Activated CD8-positive, alpha-beta memory T cell treated with anti-CD3 and anti-CD28 coated beads, Interleukin-2, amount 50 U/mL, for 48 hours (primary cell): ENCODE measurements at regions not wholly inside any gene's neighbourhood (a gene's known extent, or its start where the extent isn't known, plus 50 kb on each side); places are given as distances from the start of the nearest gene placed in this dataset.

Source experiments
- DNase-seq: peaks from one replicate; pipeline ENCODE4 v3.0.0-alpha.2; 2020

DNA sequence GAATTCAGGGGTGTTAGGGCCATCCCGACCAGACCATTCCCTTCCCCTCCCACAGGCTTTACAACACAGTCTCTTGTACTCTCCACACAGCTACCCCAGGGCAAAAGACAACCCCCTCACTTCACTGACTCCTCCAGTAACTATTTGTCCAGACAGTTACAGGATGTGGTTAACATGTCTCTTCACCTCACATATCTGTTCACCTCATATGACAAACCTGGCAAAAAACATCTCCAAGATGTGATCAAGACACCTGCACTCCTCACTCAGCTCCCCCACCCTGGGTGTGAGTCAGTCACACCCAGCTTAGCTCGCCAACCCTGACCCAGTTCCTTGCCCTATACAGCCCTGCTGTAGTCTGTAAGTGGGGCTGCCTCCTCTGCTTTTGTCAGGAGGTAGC is 490.5 kb upstream of the CHRM3 start:
- no peak for DNase-seq

DNA sequence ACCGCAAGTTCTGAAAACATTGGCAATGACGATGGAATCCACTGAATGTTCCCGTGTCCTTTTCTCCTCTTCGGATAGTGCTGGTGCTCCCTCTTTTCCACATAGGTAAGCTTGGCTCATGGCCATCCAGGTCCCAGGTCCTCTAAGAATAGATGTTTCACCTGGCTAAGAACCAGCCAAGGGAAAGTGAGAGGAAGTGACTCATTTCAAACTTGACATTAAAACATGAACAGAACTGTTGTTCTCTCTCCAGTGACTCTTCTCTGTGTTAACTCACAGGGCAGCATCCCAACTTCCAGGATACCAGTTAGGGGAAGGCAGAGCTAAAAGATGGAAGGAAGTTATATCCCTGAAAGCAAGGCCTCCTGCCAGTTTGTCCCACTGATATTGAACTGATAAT is 493.8 kb upstream of the CHRM3 start:
- DNase-seq: no peak

DNA sequence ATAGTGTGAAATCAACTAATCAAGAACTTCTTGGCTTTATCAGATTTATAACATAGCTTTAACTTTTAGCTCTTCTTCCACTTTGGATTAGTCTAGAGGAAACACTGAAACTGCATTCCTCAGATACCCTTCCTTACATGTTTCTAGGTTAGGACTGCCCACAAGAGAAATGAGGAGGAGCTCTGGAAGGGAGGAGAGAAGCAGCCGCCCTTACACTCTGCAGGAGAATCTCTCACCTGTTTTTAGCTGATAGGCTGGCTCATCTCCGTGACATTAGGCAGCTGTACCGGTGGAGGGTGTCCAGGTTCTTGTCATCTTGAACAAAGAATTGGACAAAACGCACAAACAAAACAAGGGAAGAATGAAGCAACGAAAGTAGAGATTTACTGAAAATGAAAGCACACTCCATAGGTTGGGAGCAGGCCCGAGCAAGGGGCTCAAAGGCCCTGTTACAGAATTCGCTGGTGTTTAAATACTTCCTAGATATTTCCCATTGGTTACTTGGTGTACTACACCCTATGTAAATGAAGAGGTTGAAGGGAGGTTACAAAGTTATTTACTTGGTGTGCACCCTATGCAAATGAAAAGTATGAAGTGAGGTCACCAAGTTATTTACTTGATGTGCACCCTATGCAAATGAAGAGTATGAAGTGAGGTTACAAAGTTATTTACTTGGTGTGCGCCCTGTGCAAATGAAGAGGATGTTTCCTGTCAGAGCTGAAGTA is 524.9 kb upstream of the CHRM3 start:
- no peak for DNase-seq

DNA sequence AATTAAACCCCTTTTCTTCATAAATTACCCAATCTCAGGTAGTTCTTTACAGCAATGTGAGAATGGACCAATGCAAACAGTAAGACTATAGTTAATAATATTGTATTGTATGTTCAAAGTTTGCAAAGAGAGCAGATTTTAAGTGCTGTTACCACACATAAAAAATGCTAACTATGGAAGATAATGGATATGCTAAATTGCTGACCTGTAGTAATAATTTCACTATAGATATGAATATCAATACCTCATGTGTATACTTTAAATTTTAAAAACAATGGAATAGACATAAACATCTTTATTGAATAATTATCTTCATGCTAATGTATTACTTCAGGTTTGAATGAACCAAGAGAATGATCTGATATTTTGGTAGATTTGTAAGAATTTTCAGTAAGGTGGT is 552.4 kb upstream of the CHRM3 start:
- DNase-seq: no peak

DNA sequence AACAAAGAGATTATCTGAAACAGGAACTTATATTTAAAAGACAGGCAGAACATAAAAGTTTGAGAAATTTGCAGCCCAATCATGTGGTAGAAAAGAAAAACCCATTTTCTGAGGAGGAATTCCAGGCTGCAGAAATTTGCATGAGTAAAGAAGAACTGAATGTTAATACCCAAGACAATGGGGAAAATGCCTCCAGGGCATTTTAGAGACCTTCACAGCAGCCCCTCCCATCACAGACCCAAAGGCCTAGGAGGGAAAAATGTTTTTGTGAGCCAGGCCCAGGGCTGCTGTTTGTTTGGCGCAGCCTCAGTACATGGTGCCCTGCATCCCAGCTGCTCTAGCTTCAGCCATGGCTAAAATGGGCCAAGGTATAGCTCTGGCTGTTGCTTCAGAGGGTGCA is 554.3 kb upstream of the CHRM3 start:
- no peak for DNase-seq

DNA sequence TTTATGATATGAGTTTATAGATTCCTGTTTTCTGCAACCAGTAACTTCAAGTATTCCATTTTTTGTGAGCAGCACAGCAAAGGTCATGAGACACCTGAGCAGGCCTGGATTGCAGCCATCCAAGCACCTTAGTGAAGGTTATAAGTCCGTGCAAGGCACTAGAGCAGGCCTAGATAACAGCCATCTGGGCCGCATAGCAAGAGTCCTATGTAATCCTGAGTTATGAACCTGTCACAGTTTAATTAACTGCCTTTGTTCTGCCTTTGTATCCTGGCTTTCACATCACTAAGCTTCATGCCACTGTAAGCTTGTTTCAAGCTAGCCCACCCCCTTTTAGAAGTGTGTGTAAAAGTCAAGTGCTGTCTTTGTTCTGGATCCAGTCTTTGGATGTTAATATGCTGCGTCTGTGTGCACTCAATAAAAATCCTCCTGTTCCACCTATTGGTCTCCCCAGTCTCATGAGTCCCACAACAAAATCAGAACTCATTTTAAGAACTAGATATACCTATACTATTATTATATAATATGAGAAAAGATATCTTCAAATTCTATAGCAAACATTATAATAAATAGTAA is 556.2 kb upstream of the CHRM3 start:
- no peak for DNase-seq

DNA sequence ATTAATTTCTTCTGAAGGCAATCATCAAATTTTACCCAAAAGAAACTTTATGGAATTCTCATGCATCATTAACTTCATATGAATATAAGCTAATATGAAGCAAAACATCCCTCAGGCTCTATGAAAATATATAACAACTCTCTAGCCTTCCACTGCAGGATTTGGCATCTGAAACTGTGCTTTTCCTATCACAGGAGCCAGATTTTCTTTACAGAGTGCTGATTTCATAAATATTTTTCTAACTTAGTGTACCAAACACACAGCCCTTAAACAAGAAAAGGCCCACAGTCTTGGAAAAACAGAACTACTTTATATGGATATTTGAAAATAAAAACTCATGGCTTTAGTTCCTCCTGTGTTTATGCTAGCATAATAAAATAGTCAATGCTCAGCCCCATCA is 559.5 kb upstream of the CHRM3 start:
- no peak for DNase-seq

DNA sequence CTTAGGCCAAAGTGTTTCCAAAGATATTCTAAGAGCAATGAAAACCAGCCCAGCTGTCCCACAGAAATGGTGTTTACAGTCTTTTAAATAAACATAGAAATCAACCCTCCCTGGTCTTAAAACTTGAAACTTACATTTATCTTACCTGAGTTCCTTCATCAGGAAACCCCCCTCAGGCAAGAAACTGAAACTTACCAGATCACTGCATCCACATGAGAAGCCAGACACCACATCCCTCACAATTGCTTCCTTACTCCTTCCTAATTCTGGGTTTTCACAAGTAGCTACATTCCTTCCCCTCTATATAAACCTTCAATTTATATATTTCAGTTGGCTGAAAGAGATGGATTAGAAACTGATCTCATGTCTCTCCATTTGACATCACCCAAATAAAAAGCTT is 563.0 kb upstream of the CHRM3 start:
- DNase-seq: no peak

DNA sequence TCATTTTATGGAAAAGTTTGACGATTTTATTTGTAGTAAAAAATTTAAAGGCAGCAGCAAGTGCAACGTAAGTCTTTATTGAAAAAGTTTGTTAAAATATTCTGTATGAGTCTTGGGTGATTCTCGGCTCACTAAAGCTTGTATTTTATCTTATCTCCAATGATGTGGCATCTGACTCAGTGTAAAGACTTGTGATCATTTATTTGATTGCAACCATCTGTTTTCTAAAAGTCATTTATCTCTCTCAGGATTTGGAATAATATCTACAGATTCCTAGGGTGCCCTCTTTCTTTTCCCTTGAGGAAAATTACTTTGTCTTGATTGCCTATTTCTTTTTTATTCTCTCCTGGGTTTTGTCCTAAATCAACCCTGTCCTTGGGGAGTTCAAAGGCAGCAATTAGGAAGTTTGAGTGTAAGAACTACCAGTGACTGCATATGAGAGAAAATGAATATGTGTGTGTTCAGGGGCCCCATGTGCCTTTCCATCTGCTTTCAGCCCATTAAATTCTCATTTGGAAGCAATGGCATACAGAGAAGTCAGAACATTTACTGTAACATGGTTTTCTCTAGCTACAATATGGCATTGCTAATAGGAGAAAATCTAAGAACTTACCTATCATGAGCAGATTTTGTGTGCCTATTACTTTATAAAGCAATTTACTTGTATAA is 575.0 kb upstream of the CHRM3 start:
- no peak for DNase-seq

DNA sequence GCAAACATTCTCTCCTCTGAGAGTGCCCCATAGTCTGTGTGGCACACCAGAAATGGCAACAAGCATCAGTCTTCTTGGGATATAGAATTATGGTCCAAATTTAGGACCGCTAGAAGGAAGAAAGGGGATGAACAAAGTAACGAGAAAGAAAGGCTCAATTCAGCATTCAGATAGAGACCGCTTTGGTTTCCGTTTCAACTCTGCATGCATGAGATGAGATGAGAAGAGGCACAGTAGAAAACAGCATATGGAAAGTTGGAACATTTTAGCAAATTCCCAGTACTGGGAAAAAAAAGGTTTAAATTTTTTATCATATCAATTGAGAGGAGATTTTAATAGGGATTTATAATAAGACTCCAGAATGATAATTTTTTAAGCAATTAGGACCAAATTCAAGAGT is 595.5 kb upstream of the CHRM3 start:
- no peak for DNase-seq

DNA sequence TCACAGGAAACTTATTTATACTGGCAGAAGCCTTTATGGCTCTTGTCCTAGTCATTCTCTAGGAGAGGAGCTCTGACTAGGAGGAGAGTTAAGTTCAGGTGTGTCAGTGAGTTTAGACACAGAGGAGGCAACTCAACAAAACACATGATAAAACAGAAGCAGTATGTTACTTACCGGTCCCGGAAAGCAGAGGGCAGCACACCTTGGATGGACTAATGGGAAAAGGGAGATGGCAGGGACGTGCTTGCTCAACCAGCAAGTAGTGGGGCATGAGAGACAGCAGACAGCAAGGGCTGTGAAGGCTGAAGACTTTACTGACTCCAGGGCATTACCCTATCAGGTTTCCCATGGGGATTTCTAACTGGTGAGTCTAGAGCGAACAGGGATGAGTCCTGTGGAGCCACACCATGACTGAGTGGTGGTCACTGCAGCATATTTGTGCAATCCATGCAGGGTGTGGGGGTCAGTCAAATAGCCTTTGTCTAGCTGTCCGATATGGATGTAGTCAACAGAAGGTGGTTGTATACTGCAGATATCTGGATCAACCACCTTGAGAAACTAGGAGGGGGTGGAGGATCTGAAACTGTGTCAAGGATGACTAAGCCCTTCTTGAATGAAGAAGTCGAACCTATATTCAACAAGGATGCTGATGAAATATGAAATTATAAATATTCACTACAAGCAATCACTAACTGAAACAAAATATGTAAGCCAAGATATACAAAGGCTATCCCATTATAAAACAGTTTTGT is 596.3 kb upstream of the CHRM3 start:
- DNase-seq: no peak

DNA sequence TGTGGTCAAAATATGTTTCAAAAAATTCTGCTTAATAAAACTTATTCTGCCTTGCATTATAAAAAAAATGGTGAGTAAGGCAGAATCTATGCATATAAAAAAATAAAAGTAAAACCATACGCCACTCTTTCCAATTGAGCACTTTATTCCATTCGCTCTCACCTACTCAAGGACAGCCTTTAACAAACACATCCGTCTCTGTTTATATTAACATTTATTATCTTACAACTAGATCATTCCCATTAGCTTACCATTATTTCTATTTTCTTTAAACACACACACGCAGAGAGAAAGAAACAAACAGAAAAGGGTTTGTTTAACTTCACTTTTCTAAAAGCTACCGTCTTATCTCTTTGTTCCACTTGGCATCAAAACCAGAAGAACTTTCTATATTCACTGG is 598.9 kb upstream of the CHRM3 start:
- DNase-seq: no peak

DNA sequence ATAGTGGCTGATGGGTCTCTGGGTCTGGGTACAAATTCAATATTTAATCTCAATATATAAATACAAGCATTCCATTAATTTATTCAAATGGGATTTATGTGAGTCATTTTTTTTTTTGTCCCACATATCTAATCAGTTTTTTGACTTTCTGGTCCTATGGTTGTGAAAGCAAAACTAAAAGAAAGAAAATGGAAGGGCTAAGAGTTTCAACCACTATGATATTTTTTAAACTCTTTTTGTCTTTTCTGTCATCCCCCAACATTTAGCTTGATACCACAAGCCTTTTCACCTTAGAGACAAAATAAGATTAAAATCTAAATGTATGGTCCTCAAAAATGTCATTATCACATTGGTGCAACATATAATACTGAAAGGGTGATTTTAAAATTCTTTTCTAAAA is 602.7 kb upstream of the CHRM3 start:
- no peak for DNase-seq

DNA sequence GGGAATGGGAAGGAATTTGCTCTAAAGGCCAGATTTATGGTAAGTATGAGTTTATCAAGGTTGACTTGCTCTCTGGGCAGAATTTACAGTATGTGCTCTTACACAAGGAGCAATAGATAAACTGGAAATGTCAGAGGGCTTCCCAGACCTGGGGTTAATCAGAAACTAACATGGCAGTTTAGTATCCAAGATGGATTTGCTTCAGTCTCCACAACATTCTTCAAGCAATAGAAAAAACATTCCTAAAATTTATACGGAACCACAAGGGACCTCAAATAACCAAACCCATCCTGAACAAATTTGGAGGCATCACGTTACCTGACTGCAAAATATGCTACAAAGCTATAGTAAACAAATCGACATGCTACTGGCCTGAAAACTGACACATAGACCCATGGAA is 606.7 kb upstream of the CHRM3 start:
- no peak for DNase-seq

DNA sequence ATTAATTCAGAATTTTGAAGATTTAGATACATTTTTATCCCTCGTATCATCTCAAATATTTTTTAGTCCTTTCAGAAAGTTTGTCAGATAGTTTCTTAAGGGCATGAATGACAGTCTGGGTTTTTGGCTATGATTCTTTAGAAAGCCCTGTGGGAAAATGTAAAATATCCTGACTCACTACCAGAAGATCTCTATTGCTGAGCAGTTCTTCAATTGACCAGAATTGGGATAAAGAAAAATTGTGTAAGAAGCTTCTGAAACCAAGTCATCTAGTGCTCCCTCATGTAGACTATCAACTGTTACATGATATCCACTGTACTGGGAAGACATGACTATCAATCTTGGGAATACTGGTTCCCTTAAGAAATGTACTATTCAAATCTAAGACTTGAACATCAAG is 608.3 kb upstream of the CHRM3 start:
- DNase-seq: no peak

DNA sequence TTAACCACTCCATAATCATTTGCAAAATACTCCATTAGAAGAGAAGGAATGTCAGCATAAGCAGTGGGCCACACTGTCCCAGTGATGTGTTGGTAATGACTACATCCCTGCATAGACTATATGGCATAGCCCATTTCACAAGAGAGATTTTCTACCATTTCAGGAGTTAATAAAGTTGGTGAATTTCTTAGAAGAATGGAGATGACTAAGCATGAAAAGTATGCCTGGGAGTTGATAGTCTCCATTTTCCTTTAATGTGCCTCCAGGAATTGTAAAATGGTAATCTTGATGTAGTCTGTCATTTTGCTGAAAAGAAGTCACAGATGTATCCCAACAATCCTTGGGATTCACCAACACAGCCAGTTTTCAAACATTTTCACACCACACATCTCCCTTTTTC is 608.8 kb upstream of the CHRM3 start:
- DNase-seq: no peak

DNA sequence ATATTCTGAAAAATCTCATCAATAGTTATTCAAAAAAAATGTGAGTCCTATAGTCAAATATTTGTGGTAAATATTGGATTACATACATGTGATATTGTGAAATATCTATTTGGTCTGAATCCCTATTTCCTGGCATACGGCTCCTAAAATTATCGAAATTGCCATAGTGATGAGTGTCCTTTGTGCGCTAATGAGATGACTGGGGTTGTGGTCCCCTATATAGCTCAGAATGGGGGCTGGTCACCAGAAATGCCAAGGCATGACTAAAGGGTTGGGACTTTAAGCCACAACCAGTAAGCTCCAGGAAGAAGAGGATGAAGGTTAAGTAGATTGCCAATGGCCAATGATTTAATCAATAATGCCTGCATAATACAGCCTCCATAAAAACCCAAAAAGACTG is 610.2 kb upstream of the CHRM3 start:
- DNase-seq: no peak

DNA sequence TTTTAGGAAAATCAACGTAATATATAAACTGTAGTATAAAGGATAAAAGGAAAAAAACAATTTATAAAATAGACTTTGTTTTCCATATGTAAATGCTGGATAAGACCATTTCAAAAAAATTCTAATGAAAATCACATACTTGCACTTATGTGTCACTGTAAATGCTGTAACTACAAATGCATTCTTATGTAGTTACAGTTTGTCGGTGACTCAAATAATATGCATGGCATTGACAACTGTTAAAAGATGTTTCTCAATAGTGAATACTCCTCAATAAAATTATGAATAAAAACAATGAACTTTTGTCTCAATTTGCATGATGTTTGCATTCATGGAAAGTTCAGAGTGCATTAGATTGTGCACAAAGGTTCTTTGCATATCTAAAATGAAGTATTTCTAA is 614.0 kb upstream of the CHRM3 start:
- no peak for DNase-seq

DNA sequence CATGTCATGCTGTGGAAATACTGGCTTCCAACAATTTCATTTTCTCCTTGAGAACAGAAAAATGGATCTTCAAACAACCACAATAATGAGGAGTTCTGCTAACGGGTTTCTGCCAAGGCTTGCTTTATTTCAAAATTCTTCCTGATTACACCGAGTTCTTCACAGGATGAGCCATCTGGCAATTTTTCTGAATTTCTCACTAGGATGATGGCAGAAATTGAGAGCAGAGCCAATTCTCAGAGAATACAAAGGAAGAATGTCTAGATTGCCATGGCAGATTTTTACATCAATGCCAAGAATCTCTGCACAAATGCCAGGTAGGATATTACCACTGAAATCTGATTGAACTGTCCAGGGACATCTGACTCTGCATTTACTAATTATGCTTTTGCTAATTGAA is 619.0 kb upstream of the CHRM3 start:
- DNase-seq: no peak

DNA sequence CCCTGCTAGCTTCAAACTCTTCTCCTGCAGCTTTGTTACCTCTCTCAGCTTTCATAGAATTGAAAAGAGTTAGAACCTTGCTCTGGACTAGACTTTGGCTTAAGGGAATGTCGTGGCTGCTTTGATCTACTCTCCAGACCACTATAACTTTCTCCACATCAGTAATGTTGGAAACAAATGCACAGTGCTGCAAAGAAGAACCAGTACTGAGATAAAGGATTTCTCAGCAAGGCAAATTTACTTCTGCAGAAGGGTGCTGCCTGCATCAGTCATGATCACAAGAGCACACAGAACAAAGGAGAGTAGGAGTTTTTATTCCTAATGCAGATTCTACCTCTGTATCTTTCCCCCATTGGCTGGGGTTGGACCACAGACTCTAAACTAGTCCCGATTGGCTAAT is 621.6 kb upstream of the CHRM3 start:
- no peak for DNase-seq

DNA sequence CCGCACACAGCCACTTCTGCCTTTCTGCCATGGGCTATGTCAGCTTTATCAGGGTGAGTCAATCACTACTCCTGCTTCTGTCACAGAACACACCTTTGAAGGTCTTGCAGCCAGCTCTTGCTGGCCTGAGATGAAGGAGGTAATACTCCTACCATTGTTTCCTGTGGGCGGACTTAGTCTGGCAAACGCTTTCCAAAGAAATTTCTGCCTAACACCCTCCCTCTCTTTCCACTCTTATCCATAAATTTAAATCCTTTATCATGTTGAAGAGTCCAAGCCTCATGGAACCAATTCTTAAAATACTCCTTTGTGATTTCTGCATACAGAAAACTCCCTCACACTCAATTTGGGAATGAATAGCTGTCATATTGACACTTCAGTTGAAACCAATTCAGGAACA is 633.1 kb upstream of the CHRM3 start:
- DNase-seq: no peak

DNA sequence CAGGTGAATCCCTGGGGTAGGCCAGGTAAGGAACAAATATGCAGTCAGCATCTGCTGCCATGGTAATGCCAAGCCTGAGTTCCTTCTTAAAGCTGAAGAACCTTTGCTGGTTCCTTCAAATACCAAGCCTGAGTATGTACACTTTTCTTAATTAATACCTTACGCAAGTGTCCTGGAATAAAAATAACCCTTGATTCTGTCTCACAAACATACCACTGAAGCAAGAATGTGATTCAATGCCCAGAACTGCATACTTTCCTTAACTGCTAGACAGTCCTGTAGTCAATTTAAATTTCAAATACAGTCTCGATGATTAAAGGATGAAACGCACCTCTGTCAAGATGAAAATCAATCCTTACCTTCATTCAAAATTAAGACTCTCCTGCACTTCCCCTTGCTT is 634.0 kb upstream of the CHRM3 start:
- no peak for DNase-seq

DNA sequence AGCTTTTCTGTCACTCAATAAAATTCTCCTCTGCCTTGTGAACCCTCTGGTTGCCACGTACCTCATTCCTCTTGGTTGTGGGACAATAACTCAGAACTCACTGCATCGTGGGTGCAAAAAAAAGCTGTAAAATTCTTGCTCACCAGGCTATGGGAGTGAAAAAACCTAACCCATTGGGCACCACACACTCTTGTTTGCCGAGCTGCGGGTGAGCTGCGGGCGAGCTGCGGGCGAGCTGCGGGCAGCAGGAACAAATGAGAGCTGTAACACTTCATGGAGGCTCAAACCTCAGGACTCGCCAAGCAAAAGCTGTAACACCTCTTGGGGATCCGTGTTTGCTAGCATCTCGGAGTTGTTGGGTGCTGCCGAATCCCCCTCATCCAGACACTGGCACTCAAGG is 641.3 kb upstream of the CHRM3 start:
- DNase-seq: no peak

DNA sequence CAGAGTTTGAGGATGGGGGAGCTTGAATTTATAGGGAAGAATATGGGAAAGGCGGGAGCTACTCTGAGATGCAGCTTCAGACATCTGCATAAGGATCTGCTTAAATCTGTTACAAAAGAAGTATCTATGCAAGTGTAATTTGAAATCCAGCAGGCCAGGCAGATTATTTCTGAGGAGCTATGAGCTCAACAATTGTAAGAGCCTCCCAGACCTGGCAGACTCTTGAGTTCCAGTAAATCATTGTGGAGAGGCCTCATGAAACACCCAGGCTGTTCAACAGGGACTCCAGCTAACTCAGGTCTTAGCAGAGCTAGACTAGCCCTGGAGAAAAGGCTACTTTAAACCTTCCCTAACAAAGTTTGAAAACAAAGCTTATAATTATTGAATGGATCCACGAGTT is 647.5 kb upstream of the CHRM3 start:
- DNase-seq: no peak
